Activated T-cell treated with anti-CD3 and anti-CD28 coated beads, Interleukin-2, amount 50 U/mL, for 72 hours (primary cell): ENCODE measurements at regions not wholly inside any gene's neighbourhood (a gene's known extent, or its start where the extent isn't known, plus 50 kb on each side); places are given as distances from the start of the nearest gene placed in this dataset.
A peak's percentile ranks its signal among the peaks of the same experiment; 100 is the strongest.
"Not testable (repeated sequence)": the region's sequence is repeated elsewhere in the genome, so short reads cannot be mapped to it uniquely, and the experiment has no call there.

Experiments
- ATAC-seq, 2 donors: fragments of 150-1000 bp; cut with Tn5 transposase; replicated peaks in 1 of 2; 2 replicates each; pipeline ENCODE4 v1.10.0; 2021; ENCODE audit warnings: moderate library complexity in 2 of 2, mild to moderate bottlenecking in 1 of 2
- DNase-seq, 2 donors: peaks; one replicate each; pipeline ENCODE4 v3.0.0; 2021 to 2022; ENCODE audit warnings: mixed read lengths in 1 of 2
- H3K27ac Mint-ChIP-seq: one replicate; pipeline ENCODE4 v1.8.0; 2022; ENCODE audit warnings: mild to moderate bottlenecking, moderate library complexity, mixed read lengths
- H3K27me3 Mint-ChIP-seq: one replicate; pipeline ENCODE4 v1.8.0; 2022; ENCODE audit warnings: low read depth, mixed read lengths
- H3K36me3 Mint-ChIP-seq, 2 donors: one replicate each; pipeline ENCODE4 v1.8.0; 2022; ENCODE audit warnings: mixed read lengths in 2 of 2, mild to moderate bottlenecking in 1 of 2; ENCODE audit not compliant: insufficient read depth in 2 of 2
- H3K4me1 Mint-ChIP-seq: one replicate; pipeline ENCODE4 v1.8.0; 2022; ENCODE audit warnings: low read depth, mixed read lengths
- H3K4me3 Mint-ChIP-seq, 2 donors: one replicate each; pipeline ENCODE4 v1.8.0; 2022; ENCODE audit warnings: mild to moderate bottlenecking in 2 of 2, mixed read lengths in 2 of 2, moderate library complexity in 2 of 2
- H3K9me3 Mint-ChIP-seq, 2 donors: one replicate each; pipeline ENCODE4 v1.8.0; 2022; ENCODE audit warnings: mixed read lengths in 2 of 2

GRCh38 chr14:106355007-106355791, 828.8 kb downstream of the TMEM121 start:
- ATAC-seq, H3K9me3 Mint-ChIP-seq, H3K27ac Mint-ChIP-seq, DNase-seq, H3K36me3 Mint-ChIP-seq, H3K4me3 Mint-ChIP-seq: not testable (repeated sequence)
- Mint-ChIP-seq H3K4me1 (peaks cover 20% of the 10 kb centered on the region), H3K27me3 (peaks cover 46% of the 10 kb centered on the region)

- H3K27ac Mint-ChIP-seq, DNase-seq, H3K9me3 Mint-ChIP-seq, H3K36me3 Mint-ChIP-seq, H3K4me3 Mint-ChIP-seq: not testable (repeated sequence)
- Mint-ChIP-seq H3K27me3 (peaks cover 41% of the 10 kb centered on the region), H3K4me1 (peaks cover 20% of the 10 kb centered on the region)
- ATAC-seq, result peak; percentile 15 to 31
These were observed 829.7 kb downstream of the TMEM121 start for GRCh38 chr14:106355881-106356642.

- Mint-ChIP-seq H3K27me3 (peaks cover 40% of the 10 kb centered on the region), H3K4me1 (peaks cover 20% of the 10 kb centered on the region)
- H3K4me3 Mint-ChIP-seq, H3K9me3 Mint-ChIP-seq, ATAC-seq, H3K27ac Mint-ChIP-seq, DNase-seq, H3K36me3 Mint-ChIP-seq: not testable (repeated sequence)
These were observed 830.2 kb downstream of the TMEM121 start for GRCh38 chr14:106356643-106356930.

- peak in 1 of 2 donors; percentile 44 for ATAC-seq
- not testable (repeated sequence) for H3K36me3 Mint-ChIP-seq, H3K4me3 Mint-ChIP-seq, H3K9me3 Mint-ChIP-seq, H3K27ac Mint-ChIP-seq
- peak in 1 of 2 donors; percentile 68 for DNase-seq
- peaks cover 29% of the 10 kb centered on the region for H3K27me3 Mint-ChIP-seq
- H3K4me1 Mint-ChIP-seq, result peaks cover 20% of the 10 kb centered on the region
These were observed 832.9 kb downstream of the TMEM121 start for GRCh38 chr14:106359157-106359887.

GRCh38 chr14:106365371-106365770, 839.0 kb downstream of the TMEM121 start:
- H3K4me3 Mint-ChIP-seq, result not testable (repeated sequence)

GRCh38 chr14:106365894-106366293, 839.5 kb downstream of the TMEM121 start:
- not testable (repeated sequence) for H3K4me1 Mint-ChIP-seq, H3K36me3 Mint-ChIP-seq, H3K9me3 Mint-ChIP-seq, DNase-seq, H3K4me3 Mint-ChIP-seq, H3K27ac Mint-ChIP-seq
- H3K27me3 Mint-ChIP-seq, result peaks cover 15% of the 10 kb centered on the region
- ATAC-seq, result peak; percentile 83

More at GRCh38 chr14:106365371-106365770, 839.0 kb downstream of the TMEM121 start:
- not testable (repeated sequence) for DNase-seq, H3K4me1 Mint-ChIP-seq, H3K27me3 Mint-ChIP-seq, H3K36me3 Mint-ChIP-seq, H3K9me3 Mint-ChIP-seq, H3K27ac Mint-ChIP-seq
- peak; percentile 61 to 65 for ATAC-seq

GRCh38 chr14:106366971-106367370, 840.6 kb downstream of the TMEM121 start:
- not testable (repeated sequence) for ATAC-seq, H3K36me3 Mint-ChIP-seq, H3K9me3 Mint-ChIP-seq, H3K4me1 Mint-ChIP-seq, DNase-seq, H3K4me3 Mint-ChIP-seq, H3K27ac Mint-ChIP-seq
- peaks cover 20% of the 10 kb centered on the region for H3K27me3 Mint-ChIP-seq

- Mint-ChIP-seq H3K27me3 (peaks cover 24% of the 10 kb centered on the region), H3K4me1 (peaks cover 29% of the 10 kb centered on the region)
- H3K36me3 Mint-ChIP-seq, H3K4me3 Mint-ChIP-seq, DNase-seq, ATAC-seq, H3K9me3 Mint-ChIP-seq, H3K27ac Mint-ChIP-seq: not testable (repeated sequence)
These were observed 843.1 kb downstream of the TMEM121 start for GRCh38 chr14:106369456-106369855.

- peak; percentile 93 to 94 for ATAC-seq
These were observed 846.7 kb downstream of the TMEM121 start for GRCh38 chr14:106372870-106373652.

GRCh38 chr14:106373653-106374110, 847.3 kb downstream of the TMEM121 start:
- peak in 1 of 2 donors; percentile 11 for ATAC-seq
- Mint-ChIP-seq H3K4me1 (peaks cover 24% of the 10 kb centered on the region), H3K27ac (peak overlapping the region; percentile 16), H3K4me3 (peak overlapping the region; percentile 73 to 85), H3K27me3 (peaks cover 24% of the 10 kb centered on the region)
- not testable (repeated sequence) for H3K36me3 Mint-ChIP-seq, DNase-seq, H3K9me3 Mint-ChIP-seq

More at GRCh38 chr14:106372870-106373652, 846.7 kb downstream of the TMEM121 start:
- Mint-ChIP-seq H3K27me3 (peaks cover 24% of the 10 kb centered on the region), H3K27ac (peak overlapping the region; percentile 16), H3K4me1 (peaks cover 24% of the 10 kb centered on the region), H3K4me3 (peak overlapping the region; percentile 73 to 85), H3K36me3 (no peaks in the 10 kb centered on the region), H3K9me3 (no peaks in the 10 kb centered on the region)
- peak; percentile 88 to 90 for DNase-seq

GRCh38 chr14:106377432-106377831, 851.0 kb downstream of the TMEM121 start:
- no peak overlapping the region for H3K4me3 Mint-ChIP-seq
- no peak overlapping the region for H3K27ac Mint-ChIP-seq
- H3K27me3 Mint-ChIP-seq, result peaks cover 17% of the 10 kb centered on the region
- no peaks in the 10 kb centered on the region for H3K9me3 Mint-ChIP-seq
- ATAC-seq, result no peak
- DNase-seq, result no peak
- H3K4me1 Mint-ChIP-seq, result peaks cover 28% of the 10 kb centered on the region
- H3K36me3 Mint-ChIP-seq, result no peaks in the 10 kb centered on the region

- Mint-ChIP-seq H3K27me3 (peaks cover 17% of the 10 kb centered on the region), H3K27ac (no peak overlapping the region), H3K9me3 (no peaks in the 10 kb centered on the region), H3K36me3 (no peaks in the 10 kb centered on the region), H3K4me1 (peaks cover 20% of the 10 kb centered on the region), H3K4me3 (no peak overlapping the region)
- ATAC-seq, result peak; percentile 39 to 50
- peak; percentile 36 to 63 for DNase-seq
These were observed 851.8 kb downstream of the TMEM121 start for GRCh38 chr14:106378191-106378590.
